Activated CD8-positive, alpha-beta T cell treated with anti-CD3 and anti-CD28 coated beads for 36 hours (primary cell): ENCODE measurements at regions not wholly inside any gene's neighbourhood (a gene's known extent, or its start where the extent isn't known, plus 50 kb on each side); places are given as distances from the start of the nearest gene placed in this dataset.

ENCODE experiments used
- ATAC-seq: fragments of 200-7000 bp; cut with Tn5 transposase; one replicate; pipeline ENCODE4 v1.10.0; 2021; ENCODE audit warnings: mild to moderate bottlenecking, moderate library complexity
- CTCF ChIA-PET: fragments of 350-600 bp; sonication (Branson Sonifier 250); formaldehyde crosslinking; loops from one replicate; lab custom pipeline; 2021; ENCODE audit warnings: antibody characterized with exemption; lab: Charles Lee
- POLR2A ChIA-PET: fragments of 350-600 bp; sonication (Branson Sonifier 250); formaldehyde crosslinking; loops from one replicate; lab custom pipeline; 2021; ENCODE audit warnings: antibody characterized with exemption; lab: Charles Lee
- DNase-seq: peaks from one replicate; pipeline ENCODE4 v3.0.0-alpha.2; 2020
- H3K27ac Mint-ChIP-seq: one replicate; pipeline ENCODE4 v1.8.0; 2021; ENCODE audit warnings: mild to moderate bottlenecking, mixed read lengths
- H3K27me3 Mint-ChIP-seq: one replicate; pipeline ENCODE4 v1.8.0; 2021; ENCODE audit warnings: mixed read lengths
- H3K36me3 Mint-ChIP-seq: one replicate; pipeline ENCODE4 v1.8.0; 2021; ENCODE audit warnings: low read depth, mixed read lengths
- H3K4me1 Mint-ChIP-seq: one replicate; pipeline ENCODE4 v1.8.0; 2021; ENCODE audit warnings: low read depth, mixed read lengths
- H3K4me3 Mint-ChIP-seq: one replicate; pipeline ENCODE4 v1.8.0; 2021; ENCODE audit warnings: mild to moderate bottlenecking, moderate library complexity, mixed read lengths
- H3K9me3 Mint-ChIP-seq: one replicate; pipeline ENCODE4 v1.8.0; 2021; ENCODE audit warnings: mixed read lengths
- CTCF ChIP-seq: fragments of 200-600 bp; IDR thresholded peaks from one replicate; pipeline ENCODE4 v1.8.0; 2022; ENCODE audit warnings: antibody characterized with exemption, mild to moderate bottlenecking
- intact Hi-C: fragments of 100-400 bp; cut with micrococcal nuclease; formaldehyde crosslinking; loops from one replicate; pipeline ENCODE4 v1.10.0; 2022

GRCh38 chr14:53541411-53541810, 388.3 kb upstream of the DDHD1 start:
- H3K4me1 Mint-ChIP-seq: no peaks in the 10 kb centered on the region
- CTCF ChIA-PET: interaction anchor here (4.7 kb wide), 1 partner anchor 633 kb away, joined by 29 read pairs; no protein-coding TSS in a partner anchor
- TF ChIP-seq CTCF: no peak
- intact Hi-C loops: loop anchor here (10.0 kb wide), 1 partner anchor 803 kb away; no protein-coding TSS in a partner anchor
- POLR2A ChIA-PET: no interaction called here
- H3K9me3 Mint-ChIP-seq: no peaks in the 10 kb centered on the region
- H3K27ac Mint-ChIP-seq: no peak overlapping the region
- DNase-seq (no peak), ATAC-seq (no peak)
- H3K36me3 Mint-ChIP-seq: no peaks in the 10 kb centered on the region
- H3K4me3 Mint-ChIP-seq: no peak overlapping the region
- no peaks in the 10 kb centered on the region for H3K27me3 Mint-ChIP-seq

- H3K36me3 Mint-ChIP-seq: no peaks in the 10 kb centered on the region
- CTCF ChIA-PET: interaction anchor here (0.7 to 4.7 kb wide), 11 partner anchors 9 to 808 kb away, joined by 3 to 29 read pairs (median 3); no protein-coding TSS in a partner anchor
- no peaks in the 10 kb centered on the region for H3K27me3 Mint-ChIP-seq
- DNase-seq (peak; percentile 69), ATAC-seq (no peak)
- intact Hi-C loops: loop anchor here (10.0 kb wide), 2 partner anchors 635 to 805 kb away; no protein-coding TSS in a partner anchor
- TF ChIP-seq CTCF: peak; percentile 67
- H3K4me3 Mint-ChIP-seq: no peak overlapping the region
- POLR2A ChIA-PET: no interaction called here
- H3K4me1 Mint-ChIP-seq: no peaks in the 10 kb centered on the region
- H3K27ac Mint-ChIP-seq: no peak overlapping the region
- no peaks in the 10 kb centered on the region for H3K9me3 Mint-ChIP-seq
Observed at GRCh38 chr14:53539489-53540126, 386.5 kb upstream of the DDHD1 start.

- POLR2A ChIA-PET: no interaction called here
- Mint-ChIP-seq H3K27me3 (no peaks in the 10 kb centered on the region), H3K36me3 (no peaks in the 10 kb centered on the region), H3K4me1 (no peaks in the 10 kb centered on the region), H3K4me3 (no peak overlapping the region), H3K27ac (no peak overlapping the region), H3K9me3 (no peaks in the 10 kb centered on the region)
- no peak for TF ChIP-seq CTCF
- CTCF ChIA-PET: interaction anchor here (0.7 to 4.7 kb wide), 6 partner anchors 9 to 809 kb away, joined by 3 to 29 read pairs (median 4); no protein-coding TSS in a partner anchor
- no peak for DNase-seq
- intact Hi-C loops: loop anchor here (10.0 kb wide), 1 partner anchor 636 kb away; no protein-coding TSS in a partner anchor
- ATAC-seq: no peak
Observed at GRCh38 chr14:53538316-53538881, 385.3 kb upstream of the DDHD1 start.

GRCh38 chr14:53537422-53538315, 384.5 kb upstream of the DDHD1 start:
- no peaks in the 10 kb centered on the region for H3K4me1 Mint-ChIP-seq
- intact Hi-C loops: loop anchor here (10.0 kb wide), 1 partner anchor 637 kb away; no protein-coding TSS in a partner anchor
- no peaks in the 10 kb centered on the region for H3K36me3 Mint-ChIP-seq
- ChIA-PET POLR2A (interaction anchor here (0.7 to 0.8 kb wide), 2 partner anchors 26 to 106 kb away, joined by 3 read pairs; no protein-coding TSS in a partner anchor), CTCF (interaction anchor here (0.5 to 4.7 kb wide), 5 partner anchors 11 to 810 kb away, joined by 3 to 29 read pairs (median 4); no protein-coding TSS in a partner anchor)
- H3K9me3 Mint-ChIP-seq: no peaks in the 10 kb centered on the region
- no peak overlapping the region for H3K27ac Mint-ChIP-seq
- DNase-seq (no peak), ATAC-seq (no peak)
- H3K4me3 Mint-ChIP-seq: no peak overlapping the region
- no peaks in the 10 kb centered on the region for H3K27me3 Mint-ChIP-seq
- TF ChIP-seq CTCF: no peak
